SK-N-SH (cell line): ENCODE measurements at regions not wholly inside any gene's neighbourhood (a gene's known extent, or its start where the extent isn't known, plus 50 kb on each side); places are given as distances from the start of the nearest gene placed in this dataset.

ENCODE experiments used
- CTCF ChIA-PET: fragments of 300-600, 350-600 bp; formaldehyde crosslinking; extraction: SDS; loops from one replicate; lab custom pipeline; 2021; lab: Yijun Ruan, JAX
- POLR2A ChIA-PET: fragments of 350-600 bp; sonication (Branson Sonifier 250); formaldehyde crosslinking; extraction: SDS; loops from one replicate; lab custom pipeline; 2020; ENCODE audit warnings: antibody characterized with exemption, inconsistent platforms; lab: Yijun Ruan, JAX
- DNase-seq: peaks from one replicate; pipeline ENCODE4 v3.0.0; 2012
- H2AFZ ChIP-seq: fragments of 200-600 bp; sonication (generic); 2 replicates; pipeline ENCODE4 v1.8.1; 2016; ENCODE audit warnings: antibody characterized with exemption, mild to moderate bottlenecking, low read depth
- H3F3A ChIP-seq: fragments of 200-600 bp; sonication (generic); replicated peaks from 2 replicates; pipeline ENCODE3; 2016; ENCODE audit warnings: antibody characterized with exemption, mild to moderate bottlenecking; ENCODE audit not compliant: insufficient read depth
- H3K27ac ChIP-seq, 2 experiments: fragments of 200-500 bp in 1 of 2; fragments of 200-600 bp in 1 of 2; sonication (Bioruptor generic) in 1 of 2; sonication (generic), shearing (Covaris generic) in 1 of 2; 2 replicates each; pipeline versions ENCODE4 v1.5.1 to v1.6.1; 2014 to 2016; ENCODE audit warnings: low read depth in 2 of 2, inconsistent platforms in 1 of 2, low read length in 1 of 2, mild to moderate bottlenecking in 1 of 2, mixed read lengths in 1 of 2
- H3K27me3 ChIP-seq: fragments of 200-600 bp; sonication (generic), shearing (Covaris generic); 2 replicates; pipeline ENCODE4 v1.6.1; 2016; ENCODE audit warnings: mixed run types; ENCODE audit not compliant: insufficient read depth
- H3K36me3 ChIP-seq, 2 experiments: fragments of 200-500 bp in 1 of 2; fragments of 200-600 bp in 1 of 2; sonication (Bioruptor generic) in 1 of 2; sonication (generic) in 1 of 2; replicated peaks in 1 of 2; 2 replicates each; pipeline versions ENCODE3 to v1.5.1; 2014 to 2016; ENCODE audit warnings: low read length in 1 of 2, mild to moderate bottlenecking in 1 of 2; ENCODE audit not compliant: insufficient read depth in 2 of 2, control insufficient read depth in 1 of 2
- H3K4me1 ChIP-seq, 2 experiments: fragments of 200-500 bp in 1 of 2; fragments of 200-600 bp in 1 of 2; sonication (Bioruptor generic) in 1 of 2; sonication (generic), shearing (Covaris generic) in 1 of 2; 2 replicates each; pipeline versions ENCODE4 v1.5.1 to v1.6.1; 2014 to 2016; ENCODE audit warnings: low read depth in 1 of 2, low read length in 1 of 2, mixed run types in 1 of 2; ENCODE audit not compliant: insufficient read depth in 2 of 2, control insufficient read depth in 1 of 2
- H3K4me2 ChIP-seq: fragments of 200-600 bp; sonication (generic), shearing (Covaris generic); 2 replicates; pipeline ENCODE4 v1.6.1; 2017; ENCODE audit warnings: mixed run types
- H3K4me3 ChIP-seq, 2 experiments: fragments of 200-500 bp in 1 of 2; fragments of 200-600 bp in 1 of 2; sonication (Bioruptor generic) in 1 of 2; sonication (generic), shearing (Covaris generic) in 1 of 2; 2 replicates each; pipeline versions ENCODE4 v1.5.1 to v1.8.1; 2014 to 2016; ENCODE audit warnings: low read depth in 2 of 2, inconsistent platforms in 1 of 2, low read length in 1 of 2, mild to moderate bottlenecking in 1 of 2, mixed read lengths in 1 of 2, moderate library complexity in 1 of 2
- H3K79me2 ChIP-seq: fragments of 200-600 bp; sonication (generic); 2 replicates; pipeline ENCODE4 v1.8.1; 2017; ENCODE audit warnings: mild to moderate bottlenecking; ENCODE audit not compliant: insufficient read depth
- H3K9ac ChIP-seq: fragments of 200-600 bp; sonication (generic); 2 replicates; pipeline ENCODE4 v1.6.1; 2017; ENCODE audit warnings: mixed run types
- H3K9me2 ChIP-seq: fragments of 200-600 bp; sonication (generic); 2 replicates; pipeline ENCODE4 v1.6.1; 2017; ENCODE audit warnings: mixed run types
- H3K9me3 ChIP-seq: fragments of 200-600 bp; sonication (generic); 2 replicates; pipeline ENCODE4 v1.6.1; 2017; ENCODE audit warnings: mixed run types, mild to moderate bottlenecking, moderate library complexity
- H4K20me1 ChIP-seq: fragments of 200-600 bp; sonication (generic); 2 replicates; pipeline ENCODE4 v1.6.1; 2017; ENCODE audit warnings: mild to moderate bottlenecking, mixed run types; ENCODE audit not compliant: insufficient read depth
- CHD2 ChIP-seq: fragments of 150-350 bp; IDR thresholded peaks from 2 replicates; pipeline ENCODE4 v1.6.1; 2018; ENCODE audit warnings: low read length; ENCODE audit not compliant: partially characterized antibody
- ELF1 ChIP-seq: IDR thresholded peaks from 2 replicates; pipeline ENCODE4 v1.4.0; 2012
- EZH2phosphoT487 ChIP-seq: fragments of 200-600 bp; sonication (generic); IDR thresholded peaks from 2 replicates; pipeline ENCODE4 v1.6.1; 2017; ENCODE audit warnings: low read depth, mixed run types, mild to moderate bottlenecking, antibody characterized with exemption, moderate library complexity, borderline replicate concordance
- JUND ChIP-seq: IDR thresholded peaks from 2 replicates; pipeline ENCODE4 v1.4.0; 2012
- MEF2A ChIP-seq: IDR thresholded peaks from 2 replicates; pipeline ENCODE4 v1.4.0; 2012; ENCODE audit warnings: low read depth, borderline replicate concordance
- MXI1 ChIP-seq: IDR thresholded peaks from 2 replicates; pipeline ENCODE4 v1.6.1; 2012; ENCODE audit warnings: mild to moderate bottlenecking, low read depth, low read length, improper control_type of control experiment
- NFIC ChIP-seq: IDR thresholded peaks from 2 replicates; pipeline ENCODE4 v1.4.0; 2012; ENCODE audit warnings: borderline replicate concordance
- RAD21 ChIP-seq: IDR thresholded peaks from 2 replicates; pipeline ENCODE4 v1.6.1; 2012; ENCODE audit warnings: mild to moderate bottlenecking, low read length
- RCOR1 ChIP-seq: fragments of 150-350 bp; IDR thresholded peaks from 2 replicates; pipeline ENCODE4 v1.6.1; 2017; ENCODE audit warnings: antibody characterized with exemption, low read length
- RFX5 ChIP-seq: IDR thresholded peaks from 2 replicates; pipeline ENCODE4 v1.6.1; 2012; ENCODE audit warnings: mild to moderate bottlenecking, improper control_type of control experiment, low read length
- RXRA ChIP-seq: IDR thresholded peaks from 2 replicates; pipeline ENCODE4 v1.4.0; 2012; ENCODE audit warnings: low read depth, mild to moderate bottlenecking, borderline replicate concordance
- TAF1 ChIP-seq: IDR thresholded peaks from 2 replicates; pipeline ENCODE4 v1.6.1; 2012; ENCODE audit warnings: low read depth, mild to moderate bottlenecking, low read length, moderate library complexity, borderline replicate concordance
- TCF12 ChIP-seq: IDR thresholded peaks from 2 replicates; pipeline ENCODE4 v1.4.0; 2012
- WGBS: methylation state at CpG from one replicate; pipeline ENCODE4 v1.1.6; 2017; ENCODE audit warnings: low lambda C conversion rate; 5-methylcytosine and 5-hydroxymethylcytosine counted together
- TF ChIP-seq, protein P1 (sequence below): IDR thresholded peaks from 2 replicates; pipeline ENCODE4 v1.4.0; 2012; ENCODE audit warnings: low read depth, borderline replicate concordance
- TF ChIP-seq, protein P2 (sequence below): IDR thresholded peaks from 2 replicates; pipeline ENCODE4 v1.6.1; 2012; ENCODE audit warnings: mild to moderate bottlenecking, low read depth, low read length, moderate library complexity

DNA sequence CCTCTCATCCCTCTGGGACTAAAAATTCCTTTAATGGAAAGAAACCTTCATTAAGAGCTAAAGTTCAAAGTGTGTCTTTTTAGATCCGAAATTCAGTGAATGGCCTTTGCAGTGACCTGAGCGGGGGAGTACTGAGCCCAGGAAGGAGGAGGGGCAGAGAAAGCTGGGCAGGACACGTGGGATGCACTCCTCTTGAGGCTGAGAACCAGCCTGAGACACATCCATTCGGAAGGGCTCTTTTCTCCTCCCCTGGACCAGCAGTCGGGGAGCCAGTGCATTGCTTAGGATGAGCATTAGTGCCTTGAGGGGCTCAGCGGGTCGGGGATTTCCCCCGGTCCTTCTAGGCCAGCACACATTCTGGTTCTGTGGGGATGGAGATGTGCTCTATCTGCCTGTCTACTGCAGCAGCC, 258.9 kb upstream of the B3GAT1 start (continued):
- TF ChIP-seq, protein P1, sequence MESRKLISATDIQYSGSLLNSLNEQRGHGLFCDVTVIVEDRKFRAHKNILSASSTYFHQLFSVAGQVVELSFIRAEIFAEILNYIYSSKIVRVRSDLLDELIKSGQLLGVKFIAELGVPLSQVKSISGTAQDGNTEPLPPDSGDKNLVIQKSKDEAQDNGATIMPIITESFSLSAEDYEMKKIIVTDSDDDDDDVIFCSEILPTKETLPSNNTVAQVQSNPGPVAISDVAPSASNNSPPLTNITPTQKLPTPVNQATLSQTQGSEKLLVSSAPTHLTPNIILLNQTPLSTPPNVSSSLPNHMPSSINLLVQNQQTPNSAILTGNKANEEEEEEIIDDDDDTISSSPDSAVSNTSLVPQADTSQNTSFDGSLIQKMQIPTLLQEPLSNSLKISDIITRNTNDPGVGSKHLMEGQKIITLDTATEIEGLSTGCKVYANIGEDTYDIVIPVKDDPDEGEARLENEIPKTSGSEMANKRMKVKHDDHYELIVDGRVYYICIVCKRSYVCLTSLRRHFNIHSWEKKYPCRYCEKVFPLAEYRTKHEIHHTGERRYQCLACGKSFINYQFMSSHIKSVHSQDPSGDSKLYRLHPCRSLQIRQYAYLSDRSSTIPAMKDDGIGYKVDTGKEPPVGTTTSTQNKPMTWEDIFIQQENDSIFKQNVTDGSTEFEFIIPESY: no peak
- TF ChIP-seq ELF1 (no peak), MXI1 (no peak), RCOR1 (no peak), MEF2A (no peak), JUND (no peak), RFX5 (no peak), TAF1 (no peak), CHD2 (no peak)

DNA sequence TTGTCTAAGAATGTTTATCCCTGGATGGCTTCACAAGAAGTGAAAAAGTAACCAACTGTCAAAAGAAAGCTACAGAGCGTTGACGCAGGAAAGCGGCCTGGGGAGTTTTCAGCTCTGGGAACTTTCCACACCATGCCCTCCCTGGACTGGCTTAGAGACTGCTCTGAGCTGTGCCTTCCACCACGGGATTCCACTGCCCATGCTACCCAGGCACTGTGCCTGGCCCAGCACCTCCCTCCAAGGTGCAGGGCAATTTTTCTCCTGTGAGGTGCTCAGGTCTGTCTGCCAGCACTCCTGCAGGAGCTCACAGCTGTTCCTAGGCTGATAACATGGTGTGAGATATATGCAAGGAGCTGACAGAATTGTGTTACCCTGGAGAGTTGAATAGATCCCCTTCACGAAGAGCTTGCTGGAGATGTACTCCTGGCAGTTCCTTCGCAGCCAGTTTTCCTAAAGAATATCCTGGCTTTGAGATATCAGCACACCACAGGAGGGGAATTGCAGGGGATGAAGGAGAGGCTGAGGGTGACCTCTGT, 258.3 kb upstream of the B3GAT1 start:
- no peak for DNase-seq
- Histone ChIP-seq H3K79me2 (no peaks in the 10 kb centered on the region), H3K9ac (no peak overlapping the region), H3K9me3 (no peaks in the 10 kb centered on the region), H3K4me3 (no peak overlapping the region), H3K27ac (no peak overlapping the region), H3K27me3 (no peaks in the 10 kb centered on the region), H4K20me1 (no peaks in the 10 kb centered on the region), H3K4me2 (no peak overlapping the region), H3K4me1 (no peaks in the 10 kb centered on the region; a peak in 1 of 4 replicates), H3K9me2 (no peaks in the 10 kb centered on the region), H3F3A (no peaks in the 10 kb centered on the region), H3K36me3 (no peaks in the 10 kb centered on the region), H2AFZ (no peak overlapping the region)
- CTCF ChIA-PET: interaction anchor here (1.5 kb wide), 1 partner anchor 11 kb away, joined by 4 read pairs; no protein-coding TSS in a partner anchor
- TF ChIP-seq RXRA (no peak), NFIC (no peak), ELF1 (no peak), MEF2A (no peak), TCF12 (no peak), EZH2phosphoT487 (no peak), TAF1 (no peak)
- POLR2A ChIA-PET: no interaction called here
- 46% methylated on average over 4 of the region's 6 CpGs for WGBS

DNA sequence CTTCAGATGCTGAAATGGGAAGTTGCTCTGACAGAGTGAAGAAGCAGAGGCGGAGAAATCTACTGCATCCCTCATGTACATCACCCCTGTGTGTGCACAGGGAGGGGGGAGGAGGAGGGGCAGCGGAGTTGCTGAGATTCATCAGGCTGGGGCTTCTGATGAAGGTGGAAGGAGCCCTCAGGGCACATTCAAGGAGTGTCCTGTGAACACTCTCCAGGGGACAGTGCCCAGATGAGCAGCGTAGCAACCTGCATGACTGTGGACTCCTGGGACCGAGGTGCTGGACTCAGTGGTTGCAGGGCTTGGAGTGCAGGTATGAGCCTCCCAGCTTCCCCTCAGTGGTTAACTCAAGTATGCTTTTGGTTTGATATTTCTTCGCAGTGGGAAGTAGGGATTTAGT, 257.8 kb upstream of the B3GAT1 start:
- Histone ChIP-seq H3K4me2 (no peak overlapping the region), H4K20me1 (no peaks in the 10 kb centered on the region), H3K4me3 (no peak overlapping the region), H3K79me2 (no peaks in the 10 kb centered on the region), H3K27me3 (no peaks in the 10 kb centered on the region), H2AFZ (no peak overlapping the region), H3K9me3 (no peaks in the 10 kb centered on the region), H3K27ac (no peak overlapping the region), H3K4me1 (no peaks in the 10 kb centered on the region), H3K9me2 (no peaks in the 10 kb centered on the region), H3F3A (no peaks in the 10 kb centered on the region), H3K36me3 (no peaks in the 10 kb centered on the region), H3K9ac (no peak overlapping the region)
- WGBS: 9% methylated on average over 3 of the region's 5 CpGs
- DNase-seq: no peak
- TF ChIP-seq RAD21: no peak
- TF ChIP-seq, protein P2, sequence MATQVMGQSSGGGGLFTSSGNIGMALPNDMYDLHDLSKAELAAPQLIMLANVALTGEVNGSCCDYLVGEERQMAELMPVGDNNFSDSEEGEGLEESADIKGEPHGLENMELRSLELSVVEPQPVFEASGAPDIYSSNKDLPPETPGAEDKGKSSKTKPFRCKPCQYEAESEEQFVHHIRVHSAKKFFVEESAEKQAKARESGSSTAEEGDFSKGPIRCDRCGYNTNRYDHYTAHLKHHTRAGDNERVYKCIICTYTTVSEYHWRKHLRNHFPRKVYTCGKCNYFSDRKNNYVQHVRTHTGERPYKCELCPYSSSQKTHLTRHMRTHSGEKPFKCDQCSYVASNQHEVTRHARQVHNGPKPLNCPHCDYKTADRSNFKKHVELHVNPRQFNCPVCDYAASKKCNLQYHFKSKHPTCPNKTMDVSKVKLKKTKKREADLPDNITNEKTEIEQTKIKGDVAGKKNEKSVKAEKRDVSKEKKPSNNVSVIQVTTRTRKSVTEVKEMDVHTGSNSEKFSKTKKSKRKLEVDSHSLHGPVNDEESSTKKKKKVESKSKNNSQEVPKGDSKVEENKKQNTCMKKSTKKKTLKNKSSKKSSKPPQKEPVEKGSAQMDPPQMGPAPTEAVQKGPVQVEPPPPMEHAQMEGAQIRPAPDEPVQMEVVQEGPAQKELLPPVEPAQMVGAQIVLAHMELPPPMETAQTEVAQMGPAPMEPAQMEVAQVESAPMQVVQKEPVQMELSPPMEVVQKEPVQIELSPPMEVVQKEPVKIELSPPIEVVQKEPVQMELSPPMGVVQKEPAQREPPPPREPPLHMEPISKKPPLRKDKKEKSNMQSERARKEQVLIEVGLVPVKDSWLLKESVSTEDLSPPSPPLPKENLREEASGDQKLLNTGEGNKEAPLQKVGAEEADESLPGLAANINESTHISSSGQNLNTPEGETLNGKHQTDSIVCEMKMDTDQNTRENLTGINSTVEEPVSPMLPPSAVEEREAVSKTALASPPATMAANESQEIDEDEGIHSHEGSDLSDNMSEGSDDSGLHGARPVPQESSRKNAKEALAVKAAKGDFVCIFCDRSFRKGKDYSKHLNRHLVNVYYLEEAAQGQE: no peak
- ChIA-PET POLR2A (no interaction called here), CTCF (no interaction called here)
